Renal cortical epithelial cell (primary cell): ENCODE measurements at regions not wholly inside any gene's neighbourhood (a gene's known extent, or its start where the extent isn't known, plus 50 kb on each side); places are given as distances from the start of the nearest gene placed in this dataset.
"Not testable (repeated sequence)": the region's sequence is repeated elsewhere in the genome, so short reads cannot be mapped to it uniquely, and the experiment has no call there.

Experiments
- DNase-seq: peaks from one replicate; pipeline ENCODE4 v3.0.0-alpha.2; 2011; ENCODE audit warnings: low read depth

DNA sequence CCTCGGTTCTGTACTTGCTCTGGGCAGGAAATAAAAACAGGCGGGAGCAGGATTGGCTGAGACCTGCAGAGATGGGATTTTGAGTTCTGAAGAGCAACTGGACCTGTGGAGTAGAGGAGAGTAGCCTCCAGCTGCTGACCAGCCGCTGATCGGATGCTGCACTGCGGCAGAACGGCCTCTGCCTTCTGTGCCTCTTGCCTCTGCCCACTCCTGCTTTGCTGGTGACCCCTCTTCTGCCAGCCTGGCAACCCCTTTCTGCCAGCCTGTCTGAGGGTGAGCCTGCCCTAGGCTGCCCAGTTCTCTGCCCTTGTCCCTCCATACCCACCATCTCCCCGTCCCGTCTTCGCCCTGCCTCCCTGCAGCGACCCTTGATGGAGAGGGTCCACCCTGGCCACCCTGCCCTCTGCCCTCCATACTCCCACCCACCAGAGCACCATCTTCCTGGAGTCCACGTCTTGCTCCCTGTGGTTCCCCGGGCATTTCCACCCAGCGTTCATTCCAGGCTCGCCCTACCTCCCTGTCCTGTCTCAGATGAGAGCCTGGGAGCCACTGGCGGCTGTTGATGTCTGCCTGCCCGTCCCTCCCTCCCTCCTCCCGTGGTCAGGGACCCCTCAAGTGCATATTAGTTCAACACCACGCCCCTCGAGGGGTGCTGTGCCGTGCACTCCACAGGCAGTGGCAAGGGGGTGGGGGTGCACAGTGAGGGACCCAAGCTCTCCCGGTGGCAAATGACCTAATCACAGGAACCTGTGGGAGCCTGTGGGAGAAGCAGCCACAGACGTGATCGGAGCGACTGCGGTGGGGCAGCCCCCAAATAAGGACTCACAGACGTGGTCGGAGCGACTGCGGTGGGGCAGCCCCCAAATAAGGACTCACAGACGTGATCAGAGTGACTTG is 863.3 kb downstream of the TBC1D22A start:
- DNase-seq = no peak

DNA sequence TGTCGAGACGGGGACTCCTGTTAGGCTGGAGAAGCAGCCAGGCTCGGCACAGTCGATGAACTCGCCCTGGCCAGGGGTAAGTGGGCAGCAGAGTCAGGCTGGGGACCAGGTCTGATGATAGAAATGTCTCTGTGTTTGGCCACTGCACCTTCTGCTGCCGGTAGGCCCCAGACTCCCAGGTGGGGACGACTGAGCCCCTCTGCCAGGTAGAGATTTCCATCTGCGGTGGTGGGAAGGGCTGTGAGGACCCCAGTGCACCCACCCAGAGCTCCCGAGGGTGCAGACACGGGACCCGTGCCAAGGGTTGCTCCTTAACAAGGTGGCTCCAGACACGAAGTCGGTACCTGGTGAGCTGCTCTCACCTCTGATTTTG is 862.5 kb downstream of the TBC1D22A start:
- no peak for DNase-seq

DNA sequence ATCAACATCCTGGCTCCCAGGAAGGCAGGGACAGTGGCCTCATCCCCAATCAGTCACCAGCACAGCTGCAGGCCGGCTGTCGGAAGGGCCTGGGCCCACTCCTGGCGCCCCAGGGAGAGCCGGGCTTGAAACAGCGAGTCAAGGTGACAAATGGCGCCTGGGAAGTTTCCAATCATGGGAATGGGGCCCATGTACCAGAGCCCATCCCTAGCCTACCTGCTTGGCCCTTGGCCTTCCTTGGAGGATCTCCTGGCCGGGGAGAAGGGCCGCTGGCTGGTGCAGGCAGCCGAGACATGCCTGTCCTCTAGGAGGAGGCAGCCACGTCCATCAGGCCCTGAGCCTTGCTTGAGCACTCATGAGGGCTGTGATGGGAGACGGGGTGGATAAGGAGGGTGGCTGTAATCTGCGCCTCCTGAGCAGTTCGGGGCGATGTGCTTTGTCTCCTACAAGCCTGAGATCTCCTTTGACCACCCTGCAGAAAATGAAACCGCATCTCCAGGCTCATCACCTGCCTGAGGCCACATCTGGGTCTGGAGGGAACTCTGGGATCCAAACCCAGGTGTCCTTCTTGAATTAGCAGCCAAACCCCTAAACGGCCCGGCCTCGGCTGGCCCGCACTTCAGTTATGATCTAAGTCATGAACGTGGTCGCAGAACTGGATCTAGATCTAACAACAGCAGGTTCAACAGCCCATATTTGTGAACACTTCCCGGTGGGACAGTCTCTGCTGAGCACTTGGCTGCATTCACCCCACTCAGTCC is 862.0 kb downstream of the TBC1D22A start:
- DNase-seq = no peak

- DNase-seq = no peak
These were observed 861.3 kb downstream of the TBC1D22A start for GRCh38 chr22:47623763-47624148.

DNA sequence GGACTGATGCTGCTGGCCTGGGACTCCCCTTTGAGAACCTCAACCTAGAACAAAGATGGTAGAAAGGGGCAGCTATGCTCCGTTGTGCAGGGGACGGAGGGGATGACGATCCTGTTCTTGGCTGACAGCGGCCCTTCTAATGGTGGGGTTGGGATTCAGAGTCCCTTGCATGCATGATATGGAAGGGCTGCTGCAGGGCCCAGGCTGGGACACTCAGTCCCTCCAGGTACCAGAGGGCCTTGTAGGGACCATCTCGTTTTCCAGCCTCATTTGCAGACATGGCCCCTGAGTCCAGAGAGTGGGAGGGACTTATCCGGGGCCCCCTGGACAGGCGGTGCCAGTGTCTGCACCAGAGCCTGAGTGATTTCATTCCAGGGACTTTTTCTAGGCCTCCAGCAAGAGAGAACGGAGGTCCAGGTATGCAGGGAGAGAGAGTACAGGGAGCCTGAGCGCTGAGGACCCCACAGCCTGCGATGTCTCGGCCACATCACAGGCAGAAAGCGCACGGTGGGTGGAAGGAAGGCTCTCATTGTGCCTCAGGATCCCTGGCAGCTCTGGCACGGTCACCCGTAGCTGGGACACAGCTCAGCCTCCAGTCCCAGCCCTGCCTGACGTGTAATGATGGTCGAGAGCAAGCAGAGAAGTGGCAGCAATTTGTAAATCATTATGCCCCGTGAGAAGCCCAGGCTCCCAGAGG is 860.8 kb downstream of the TBC1D22A start:
- no peak for DNase-seq

GRCh38 chr22:47622541-47622940 is 860.1 kb downstream of the TBC1D22A start:
- DNase-seq = no peak

DNA sequence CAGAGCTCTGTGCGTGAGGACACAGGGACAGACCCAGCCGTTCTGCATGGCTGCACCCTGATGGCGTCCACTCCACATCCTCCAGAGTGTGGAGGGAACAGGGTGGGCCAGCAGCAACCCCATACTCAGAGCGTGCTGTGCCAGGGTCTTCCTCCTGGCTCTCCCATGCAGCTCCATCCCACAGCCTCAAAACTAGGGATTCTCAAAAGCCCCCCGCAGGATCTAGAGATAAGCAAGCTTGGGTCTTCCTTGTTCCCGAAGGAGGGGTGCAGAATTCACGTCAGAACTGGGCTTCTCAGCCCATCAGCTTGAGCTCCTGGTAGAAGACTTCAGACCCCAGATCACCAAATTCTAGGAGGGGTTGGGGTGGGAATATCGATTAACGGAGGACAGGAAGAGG is 858.8 kb downstream of the TBC1D22A start:
- no peak for DNase-seq

- DNase-seq = no peak
These were observed 857.9 kb downstream of the TBC1D22A start for GRCh38 chr22:47620391-47620790.

DNA sequence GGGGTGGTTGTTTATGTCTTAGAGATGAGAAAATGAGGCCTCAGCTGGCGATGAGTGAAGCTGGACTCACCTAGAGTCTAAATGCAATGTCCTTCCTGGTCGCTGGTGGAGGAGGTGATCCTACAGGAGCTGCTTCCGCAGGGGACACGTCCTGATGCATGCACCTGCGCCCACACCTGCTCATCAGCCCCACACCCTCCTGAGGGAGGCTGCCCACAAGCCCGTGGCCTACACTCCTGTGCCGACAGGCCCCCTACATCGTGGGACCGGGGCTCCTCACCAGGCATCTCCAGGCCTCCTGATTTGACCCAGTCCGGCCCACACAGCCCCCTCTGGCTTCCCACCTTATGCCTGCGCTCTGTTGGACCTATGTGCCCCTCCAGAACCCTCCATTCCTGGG is 857.2 kb downstream of the TBC1D22A start:
- DNase-seq = no peak

DNA sequence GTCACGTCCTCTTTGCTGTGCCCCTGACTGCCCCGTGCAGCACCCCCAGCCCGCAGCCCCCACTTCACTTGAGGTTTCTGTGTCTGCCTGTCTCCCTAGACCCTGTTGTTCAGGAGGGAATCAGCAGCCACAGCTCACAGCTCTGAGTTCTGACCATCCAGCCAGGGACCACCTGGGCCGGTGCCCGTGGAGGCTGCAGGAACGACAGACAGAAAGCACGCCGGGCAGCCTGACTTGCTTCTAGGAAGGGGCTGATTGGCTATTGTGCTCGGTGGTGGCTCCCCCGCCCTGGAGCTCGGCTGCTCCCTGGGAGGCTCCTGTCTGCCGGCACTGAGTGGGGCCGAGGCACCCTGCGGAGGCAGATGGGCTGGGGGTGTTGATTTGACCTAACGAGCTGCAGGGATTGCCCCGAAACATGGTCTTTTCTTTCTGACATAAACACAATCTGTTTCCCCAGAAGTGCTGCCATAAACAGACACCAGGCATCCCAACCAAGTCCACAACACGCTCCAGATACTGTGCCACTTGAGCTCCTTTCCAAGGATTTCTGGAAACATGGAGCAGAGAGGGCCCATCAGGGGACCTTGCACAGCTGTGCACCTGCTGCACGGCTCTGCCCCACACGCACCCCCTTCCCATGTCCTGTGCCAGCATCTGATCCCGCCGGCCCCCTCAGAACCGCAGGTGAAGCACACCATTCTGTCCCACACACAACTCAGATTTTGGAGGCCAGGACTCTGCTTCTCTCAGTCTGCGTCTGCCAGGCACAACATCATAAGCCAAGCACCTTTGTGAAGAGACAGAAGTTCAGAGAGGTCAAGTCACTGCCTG is 855.9 kb downstream of the TBC1D22A start:
- DNase-seq = no peak

DNA sequence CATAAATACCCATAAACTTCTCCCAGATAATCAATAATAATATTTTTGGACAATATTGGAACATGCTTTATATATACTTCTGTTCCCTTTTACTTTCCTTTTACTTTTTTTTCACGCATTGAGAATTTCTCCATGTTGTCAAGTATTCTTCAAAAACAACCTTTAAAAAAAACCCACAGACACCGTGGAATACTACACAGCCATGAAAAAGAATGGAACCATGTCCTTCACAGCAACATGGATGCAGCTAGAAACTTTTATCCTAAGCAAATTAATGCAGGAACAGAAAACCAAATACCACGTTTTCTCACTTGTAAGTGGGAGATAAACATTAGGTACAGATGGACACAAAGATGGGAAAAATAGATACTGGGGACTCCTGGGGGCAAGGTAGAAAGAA is 854.7 kb downstream of the TBC1D22A start:
- no peak for DNase-seq

- DNase-seq = no peak
These were observed 854.1 kb downstream of the TBC1D22A start for GRCh38 chr22:47616396-47617020.

DNA sequence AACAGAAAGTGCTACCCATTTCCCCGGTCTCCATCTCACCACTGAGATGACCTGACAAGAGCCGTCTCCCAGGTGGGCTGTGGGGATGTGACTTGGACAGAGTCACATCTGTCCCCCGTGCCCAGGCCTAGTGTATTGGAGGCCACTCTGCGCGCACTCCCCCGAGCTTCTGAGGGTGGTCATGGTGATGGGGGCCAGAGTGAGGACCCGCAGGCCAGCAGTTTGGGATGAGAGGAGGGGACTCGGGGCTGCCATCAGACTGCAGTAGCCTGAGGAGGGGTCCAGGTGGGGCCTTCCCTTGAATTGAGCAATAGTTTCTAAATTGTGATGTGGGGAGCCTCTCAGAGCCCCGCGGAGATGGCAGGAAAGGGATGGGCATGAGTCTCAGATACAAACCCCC is 852.6 kb downstream of the TBC1D22A start:
- DNase-seq = no peak

DNA sequence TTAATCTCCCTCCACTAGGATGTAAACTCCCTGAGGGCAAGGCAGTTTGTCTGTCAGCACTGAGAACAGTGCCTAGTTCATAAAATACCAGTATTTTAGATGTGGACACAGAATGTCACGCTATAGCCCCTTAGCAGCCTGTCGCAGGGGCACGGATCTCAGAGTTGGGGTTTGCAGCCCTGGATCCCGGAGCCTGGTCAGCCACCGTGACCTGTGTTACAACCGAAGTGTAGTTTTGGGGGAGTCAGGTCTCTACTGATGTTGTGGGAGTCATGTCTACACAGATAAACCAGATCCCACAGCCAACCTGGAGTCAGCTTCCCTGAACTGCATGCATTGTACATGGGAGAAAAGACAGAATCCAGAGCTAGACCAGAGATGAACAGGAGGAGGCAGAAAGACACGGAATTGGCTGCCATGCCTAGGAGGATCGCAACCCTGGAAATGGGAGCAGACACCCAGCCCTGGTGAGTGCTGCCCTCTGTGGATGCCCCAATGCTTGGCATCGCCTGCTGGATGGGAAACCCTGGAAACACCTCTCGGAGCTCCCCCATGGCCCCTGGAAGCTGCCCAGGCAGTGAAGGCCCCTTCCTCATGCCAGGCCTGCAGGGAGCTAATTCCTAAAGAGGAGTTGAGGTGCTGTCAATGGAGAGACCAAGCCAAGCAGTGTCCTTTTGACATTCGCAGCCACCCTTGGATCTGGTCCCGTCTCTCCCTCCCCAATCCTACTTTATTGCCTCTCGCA is 851.3 kb downstream of the TBC1D22A start:
- DNase-seq = no peak

GRCh38 chr22:47613181-47613580 is 850.7 kb downstream of the TBC1D22A start:
- not testable (repeated sequence) for DNase-seq

DNA sequence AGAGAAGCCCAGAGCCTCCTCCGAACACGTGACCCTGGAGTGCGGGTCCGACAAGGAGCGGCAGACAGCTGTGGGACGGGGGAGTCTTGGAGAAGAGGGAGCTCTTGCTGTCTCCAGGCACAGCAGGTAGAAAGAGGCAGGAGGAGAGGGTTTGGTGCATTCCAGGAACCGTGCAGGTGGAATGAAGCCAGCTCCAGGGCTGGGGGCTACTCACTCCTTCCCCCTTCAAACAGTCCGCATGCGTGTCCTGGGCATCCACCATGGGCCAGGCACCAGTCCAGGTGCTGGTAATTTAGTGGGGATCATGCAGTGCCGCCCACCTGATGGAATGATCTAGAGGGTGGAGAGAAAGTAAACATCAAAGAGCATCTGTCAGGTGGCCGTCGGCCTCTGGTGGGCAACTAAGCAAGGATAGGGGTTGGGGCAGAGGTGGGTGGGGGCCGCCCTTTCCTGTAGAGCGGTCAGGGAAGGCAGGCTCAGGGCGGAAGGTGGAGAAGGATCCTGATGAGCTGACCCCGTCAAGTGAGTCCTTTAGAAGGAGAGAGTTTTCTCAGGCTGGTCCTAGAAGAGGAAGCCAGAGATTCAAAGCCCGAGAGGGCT is 850.0 kb downstream of the TBC1D22A start:
- DNase-seq = no peak

DNA sequence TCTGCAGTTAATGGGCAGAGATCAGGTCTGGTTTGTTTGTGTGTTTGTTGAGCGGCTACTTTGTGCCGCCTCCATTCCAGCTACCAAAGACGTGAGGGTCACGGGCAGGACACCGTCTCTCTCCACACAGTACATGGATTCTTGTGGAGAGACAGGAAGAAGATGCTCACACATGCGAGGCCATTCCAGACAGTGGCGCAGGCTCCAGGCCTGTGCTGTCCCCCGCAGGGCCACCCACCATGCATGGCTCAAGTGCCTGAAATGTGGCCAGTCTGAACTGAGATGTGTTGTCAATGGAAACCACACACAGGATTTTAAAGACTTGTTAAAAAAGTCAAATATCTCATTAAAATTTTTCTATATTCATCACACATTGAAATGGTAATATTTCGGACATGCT is 848.3 kb downstream of the TBC1D22A start:
- DNase-seq = no peak

DNA sequence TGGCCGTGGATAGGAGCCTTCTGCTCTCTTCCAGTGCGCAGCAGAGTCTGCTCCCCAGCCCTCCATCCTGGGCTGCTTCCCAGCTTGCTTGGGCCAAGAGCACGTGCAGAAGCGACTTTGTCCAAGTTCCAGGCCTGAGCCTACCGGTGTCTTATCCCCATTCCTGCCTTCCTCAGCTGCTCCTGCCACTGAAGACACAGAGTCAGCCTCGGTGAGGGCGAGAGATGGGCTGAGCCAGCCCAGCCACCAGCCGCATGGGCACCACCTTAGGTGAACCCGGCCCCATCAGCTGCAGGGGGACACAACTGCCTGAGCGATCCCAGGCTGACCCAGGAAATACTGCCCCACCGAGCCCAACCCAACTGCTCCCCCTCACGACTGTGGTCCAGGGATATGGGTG is 847.8 kb downstream of the TBC1D22A start:
- no peak for DNase-seq

- no peak for DNase-seq
These were observed 847.2 kb downstream of the TBC1D22A start for GRCh38 chr22:47609653-47610052.

DNA sequence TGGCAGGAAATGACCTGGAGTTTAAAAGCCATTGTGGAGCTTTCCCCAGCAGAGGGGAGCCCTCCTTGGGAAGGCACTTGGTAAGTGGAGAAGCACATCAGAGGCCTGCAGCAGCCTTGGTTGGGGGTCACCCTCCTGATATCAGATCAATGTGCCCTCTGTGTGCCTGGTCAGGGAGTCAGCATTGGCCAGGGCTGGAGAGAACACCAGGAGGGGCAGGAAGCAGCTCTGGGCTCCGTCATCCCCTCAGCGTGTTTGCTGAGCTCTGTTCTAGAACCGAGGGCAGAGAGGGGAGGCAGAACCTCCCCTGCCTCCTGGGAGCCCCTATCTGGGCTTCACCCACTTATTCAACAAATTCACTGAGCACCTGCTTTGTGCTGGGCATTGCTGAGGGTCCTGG is 846.0 kb downstream of the TBC1D22A start:
- DNase-seq = no peak
